HG02938 (cell line): ENCODE measurements at regions not wholly inside any gene's neighbourhood (a gene's known extent, or its start where the extent isn't known, plus 50 kb on each side); places are given as distances from the start of the nearest gene placed in this dataset.
A peak's percentile ranks its signal among the peaks of the same experiment; 100 is the strongest.

Source experiments
- ATAC-seq: cut with Tn5 transposase; IDR thresholded peaks from one replicate; pipeline ENCODE4 v1.9.1; 2021; ENCODE audit warnings: mild to moderate bottlenecking, moderate library complexity; ENCODE audit not compliant: unreplicated experiment

GRCh38 chr10:62453274-62453673 lies 79.1 kb downstream of the ZNF365 start:
- no peak for ATAC-seq

GRCh38 chr10:62454687-62455397 lies 80.7 kb downstream of the ZNF365 start:
- ATAC-seq, result no peak

- peak; percentile 99 for ATAC-seq
Observed at GRCh38 chr10:62456611-62457101, 82.5 kb downstream of the ZNF365 start.

GRCh38 chr10:62457196-62457595 lies 83.0 kb downstream of the ZNF365 start:
- no peak for ATAC-seq

GRCh38 chr10:62457598-62457997 lies 83.4 kb downstream of the ZNF365 start:
- no peak for ATAC-seq

GRCh38 chr10:62459072-62459471 lies 84.9 kb downstream of the ZNF365 start:
- no peak for ATAC-seq

GRCh38 chr10:62459500-62459899 lies 85.3 kb downstream of the ZNF365 start:
- no peak for ATAC-seq

- ATAC-seq, result peak; percentile 50
Observed at GRCh38 chr10:62460393-62460792, 86.2 kb downstream of the ZNF365 start.

- no peak for ATAC-seq
Observed at GRCh38 chr10:62461120-62461519, 87.0 kb downstream of the ZNF365 start.

GRCh38 chr10:62462461-62462860 lies 88.3 kb downstream of the ZNF365 start:
- no peak for ATAC-seq

GRCh38 chr10:62463364-62463763 lies 89.2 kb downstream of the ZNF365 start:
- ATAC-seq, result no peak

- no peak for ATAC-seq
Observed at GRCh38 chr10:62464308-62464707, 90.1 kb downstream of the ZNF365 start.

- ATAC-seq, result no peak
Observed at GRCh38 chr10:62466590-62466989, 92.4 kb downstream of the ZNF365 start.

- no peak for ATAC-seq
Observed at GRCh38 chr10:62467527-62467926, 93.4 kb downstream of the ZNF365 start.

GRCh38 chr10:62471711-62472110 lies 97.5 kb downstream of the ZNF365 start:
- ATAC-seq, result no peak

GRCh38 chr10:62473241-62473640 lies 99.1 kb downstream of the ZNF365 start:
- no peak for ATAC-seq

- no peak for ATAC-seq
Observed at GRCh38 chr10:62475551-62475950, 101.4 kb downstream of the ZNF365 start.

GRCh38 chr10:62479523-62479922 lies 105.4 kb downstream of the ZNF365 start:
- ATAC-seq, result no peak

GRCh38 chr10:62480196-62480595 lies 106.0 kb downstream of the ZNF365 start:
- ATAC-seq, result no peak

GRCh38 chr10:62482581-62482980 lies 108.4 kb downstream of the ZNF365 start:
- no peak for ATAC-seq

GRCh38 chr10:62491597-62491996 lies 117.4 kb downstream of the ZNF365 start:
- no peak for ATAC-seq

- no peak for ATAC-seq
Observed at GRCh38 chr10:62492012-62492869, 118.1 kb downstream of the ZNF365 start.
